HEK293T (cell line): ENCODE measurements at regions not wholly inside any gene's neighbourhood (a gene's known extent, or its start where the extent isn't known, plus 50 kb on each side); places are given as distances from the start of the nearest gene placed in this dataset.

Experiments
- BHLHE40 ChIP-seq: fragments of 450-650 bp; IDR thresholded peaks from 2 replicates; pipeline ENCODE4 v1.6.1; 2016; ENCODE audit warnings: mild to moderate bottlenecking, moderate library complexity, borderline replicate concordance
- FOXA1 ChIP-seq: fragments of 450-650 bp; IDR thresholded peaks from 2 replicates; pipeline ENCODE4 v1.6.1; 2016; ENCODE audit warnings: mild to moderate bottlenecking
- FOXK2 ChIP-seq: fragments of 450-650 bp; IDR thresholded peaks from 2 replicates; pipeline ENCODE4 v1.6.1; 2016; ENCODE audit warnings: mild to moderate bottlenecking
- HDGF ChIP-seq: fragments of 450-650 bp; IDR thresholded peaks from 2 replicates; pipeline ENCODE4 v1.6.1; 2017; ENCODE audit warnings: antibody characterized with exemption, borderline replicate concordance
- SP1 ChIP-seq: fragments of 450-650 bp; IDR thresholded peaks from 2 replicates; pipeline ENCODE4 v1.6.1; 2017

DNA sequence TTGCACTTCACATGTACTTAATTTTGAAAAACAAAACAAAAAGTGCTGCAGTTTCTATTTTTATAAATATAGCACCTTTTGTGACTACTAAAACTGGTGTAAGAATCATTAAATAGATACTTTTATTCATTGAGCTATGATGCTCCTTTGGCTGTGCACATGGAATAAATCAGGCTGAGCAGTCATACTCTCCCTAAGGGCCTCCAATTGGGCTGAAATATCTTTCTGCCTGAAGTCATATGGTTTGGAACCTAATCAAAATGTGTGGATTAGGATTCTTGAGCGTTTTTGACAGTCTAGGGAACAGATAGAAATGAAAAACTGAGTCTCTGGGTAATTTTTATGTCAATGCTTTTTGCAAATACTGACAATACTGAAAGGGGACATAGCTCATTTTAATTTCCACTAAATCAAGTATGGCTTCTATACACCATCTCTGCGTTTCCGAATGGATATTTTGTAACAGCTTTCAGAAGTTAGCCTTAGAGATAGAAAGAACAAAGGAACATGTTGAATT is 392.2 kb upstream of the ROBO1 start:
- no peak for TF ChIP-seq SP1
- no peak for TF ChIP-seq FOXA1
- TF ChIP-seq FOXK2: no peak
- no peak for TF ChIP-seq HDGF
- TF ChIP-seq BHLHE40: no peak
